HT1080 (cell line): ENCODE measurements at regions not wholly inside any gene's neighbourhood (a gene's known extent, or its start where the extent isn't known, plus 50 kb on each side); places are given as distances from the start of the nearest gene placed in this dataset.
A peak's percentile ranks its signal among the peaks of the same experiment; 100 is the strongest.
"Not testable (repeated sequence)": the region's sequence is repeated elsewhere in the genome, so short reads cannot be mapped to it uniquely, and the experiment has no call there.

ENCODE experiments used
- DNase-seq: peaks from one replicate; pipeline ENCODE4 v3.0.0-alpha.2; 2015; ENCODE audit warnings: low read depth

GRCh38 chr9:79480639-79481038 is 91.1 kb upstream of the TLE4 start:
- DNase-seq, result no peak

- DNase-seq, result no peak
Observed at GRCh38 chr9:79481846-79482477, 89.8 kb upstream of the TLE4 start.

- no peak for DNase-seq
Observed at GRCh38 chr9:79485258-79485657, 86.5 kb upstream of the TLE4 start.

- DNase-seq, result peak; percentile 77
Observed at GRCh38 chr9:79489261-79490000, 82.3 kb upstream of the TLE4 start.

GRCh38 chr9:79490657-79491248 is 81.0 kb upstream of the TLE4 start:
- DNase-seq, result no peak

- peak; percentile 20 for DNase-seq
Observed at GRCh38 chr9:79492092-79493009, 79.4 kb upstream of the TLE4 start.

- not testable (repeated sequence) for DNase-seq
Observed at GRCh38 chr9:79500196-79500864, 71.4 kb upstream of the TLE4 start.

GRCh38 chr9:79501546-79501945 is 70.2 kb upstream of the TLE4 start:
- DNase-seq, result no peak

- no peak for DNase-seq
Observed at GRCh38 chr9:79507801-79508200, 64.0 kb upstream of the TLE4 start.

- DNase-seq, result no peak
Observed at GRCh38 chr9:79512251-79512650, 59.5 kb upstream of the TLE4 start.
